ENCODE measurements at regions not wholly inside any gene's neighbourhood (a gene's known extent, or its start where the extent isn't known, plus 50 kb on each side); places are given as distances from the start of the nearest gene placed in this dataset.
A peak's percentile ranks its signal among the peaks of the same experiment; 100 is the strongest.

- H3K4me3 ChIP-seq (ENCODE audit: low read depth, low read length) = no peak overlapping the region
- TF ChIP-seq CTCF (IDR thresholded peaks at IDR 0.05; ENCODE audit: insufficient read depth, low read depth, low read length) = no peak
- peak; percentile 32 for DNase-seq (ENCODE audit: low read depth)
These were observed 50.3 kb upstream of the PSD2 start for GRCh38 chr5:139745132-139745799.

- no peak for TF ChIP-seq CTCF (IDR thresholded peaks at IDR 0.05; ENCODE audit: insufficient read depth, low read depth, low read length)
- DNase-seq (ENCODE audit: low read depth) = peak; percentile 79
- H3K4me3 ChIP-seq (ENCODE audit: low read depth, low read length) = peak overlapping the region; percentile 42
These were observed 49.6 kb upstream of the PSD2 start for GRCh38 chr5:139745800-139746690.
